GM18868 (cell line): ENCODE measurements at regions not wholly inside any gene's neighbourhood (a gene's known extent, or its start where the extent isn't known, plus 50 kb on each side); places are given as distances from the start of the nearest gene placed in this dataset.

Source experiments
- ATAC-seq: cut with Tn5 transposase; IDR thresholded peaks from one replicate; pipeline ENCODE4 v1.9.1; 2021; ENCODE audit warnings: mild to moderate bottlenecking, moderate library complexity; ENCODE audit not compliant: unreplicated experiment

GRCh38 chr13:24107955-24108614 lies 52.4 kb upstream of the SPATA13 start:
- no peak for ATAC-seq

DNA sequence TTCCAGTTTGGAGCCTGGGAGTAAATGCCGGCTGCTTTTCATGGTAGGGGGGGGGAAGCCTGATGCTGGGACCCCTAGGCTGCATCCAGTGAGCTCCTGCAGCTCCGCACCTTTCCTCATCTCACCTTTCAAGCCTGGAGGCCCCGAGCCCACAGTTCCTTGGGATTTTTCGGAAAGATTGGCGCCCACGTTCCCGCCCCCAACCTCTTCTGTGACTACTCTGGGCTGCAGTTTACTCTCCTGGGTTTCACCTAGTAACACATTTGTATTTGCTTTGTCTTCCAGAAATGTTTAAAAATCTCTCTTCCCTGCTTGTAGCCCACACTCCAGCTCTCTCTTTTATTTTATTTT lies 51.9 kb upstream of the SPATA13 start:
- ATAC-seq, result no peak

GRCh38 chr13:24110011-24110410 lies 50.5 kb upstream of the SPATA13 start:
- no peak for ATAC-seq
